ENCODE measurements at regions not wholly inside any gene's neighbourhood (a gene's known extent, or its start where the extent isn't known, plus 50 kb on each side); places are given as distances from the start of the nearest gene placed in this dataset.

DNA sequence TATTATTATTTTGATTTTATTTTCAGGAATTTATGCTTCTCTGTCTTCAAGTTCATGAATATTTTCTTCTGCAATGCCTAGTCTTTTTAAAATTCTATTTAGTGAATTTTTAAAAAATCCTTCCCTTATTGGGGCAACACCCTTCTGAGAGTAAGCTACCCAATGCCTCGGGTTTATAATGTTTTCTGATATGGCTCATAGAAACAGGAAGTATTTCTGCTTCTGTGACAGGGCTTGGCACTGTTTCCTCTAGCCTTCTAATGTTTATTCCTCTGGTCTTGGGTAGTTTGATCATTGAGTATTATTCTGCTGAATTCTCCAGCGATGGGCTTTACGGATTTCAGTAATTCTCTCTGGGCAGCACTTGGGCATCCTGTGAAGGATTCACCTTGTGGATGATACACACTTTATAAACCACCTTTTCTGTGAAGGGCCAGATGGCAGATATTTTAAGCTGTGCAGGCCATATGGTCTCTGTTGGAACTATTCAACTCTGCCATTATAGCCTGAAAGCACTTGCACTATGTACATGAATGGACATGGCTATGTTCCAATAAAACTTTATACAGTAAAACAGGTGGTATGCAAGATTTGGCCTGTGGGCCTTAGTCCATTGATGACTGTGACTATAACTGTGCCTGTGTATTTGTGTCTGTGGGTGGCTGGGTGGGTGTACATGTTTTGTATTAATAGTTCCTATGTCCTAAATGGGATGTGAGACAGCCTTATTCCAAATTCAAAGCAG is 95.9 kb upstream of the FAT1 start:
- DNase-seq, result no peak
- TF ChIP-seq POLR2AphosphoS5 (IDR thresholded peaks at IDR 0.05), result no peak
- TF ChIP-seq, protein P1, sequence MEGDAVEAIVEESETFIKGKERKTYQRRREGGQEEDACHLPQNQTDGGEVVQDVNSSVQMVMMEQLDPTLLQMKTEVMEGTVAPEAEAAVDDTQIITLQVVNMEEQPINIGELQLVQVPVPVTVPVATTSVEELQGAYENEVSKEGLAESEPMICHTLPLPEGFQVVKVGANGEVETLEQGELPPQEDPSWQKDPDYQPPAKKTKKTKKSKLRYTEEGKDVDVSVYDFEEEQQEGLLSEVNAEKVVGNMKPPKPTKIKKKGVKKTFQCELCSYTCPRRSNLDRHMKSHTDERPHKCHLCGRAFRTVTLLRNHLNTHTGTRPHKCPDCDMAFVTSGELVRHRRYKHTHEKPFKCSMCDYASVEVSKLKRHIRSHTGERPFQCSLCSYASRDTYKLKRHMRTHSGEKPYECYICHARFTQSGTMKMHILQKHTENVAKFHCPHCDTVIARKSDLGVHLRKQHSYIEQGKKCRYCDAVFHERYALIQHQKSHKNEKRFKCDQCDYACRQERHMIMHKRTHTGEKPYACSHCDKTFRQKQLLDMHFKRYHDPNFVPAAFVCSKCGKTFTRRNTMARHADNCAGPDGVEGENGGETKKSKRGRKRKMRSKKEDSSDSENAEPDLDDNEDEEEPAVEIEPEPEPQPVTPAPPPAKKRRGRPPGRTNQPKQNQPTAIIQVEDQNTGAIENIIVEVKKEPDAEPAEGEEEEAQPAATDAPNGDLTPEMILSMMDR (IDR thresholded peaks at IDR 0.05), result no peak
- no peak for TF ChIP-seq EP300 (IDR thresholded peaks at IDR 0.05; ENCODE audit: low read depth)
- no peak for TF ChIP-seq POLR2A (IDR thresholded peaks at IDR 0.05)
- WGBS, 2 donors (ENCODE audit: low coverage in 1 of 2), result 61 to 69% methylated on average over 2 to 3 of the region's 3 CpGs
- no peak overlapping the region for H3K4me3 ChIP-seq
- H3K4me1 ChIP-seq, result peaks cover 0 to 19% (median 14%) of the 10 kb centered on the region in 4 donors
- H3K27me3 ChIP-seq, result no peaks in the 10 kb centered on the region
- intact Hi-C loops (cut with DNase I; ENCODE audit: low total_unique reads) (no loop called here), in situ Hi-C loops (cut with MboI; ENCODE audit: low pct_ligation_motif_present in 1 of 4, low pct_unique_long_range_greater_than_20kb in 1 of 4, low sequenced_read_pairs in 3 of 4) (no loop called here)
- H3K27ac ChIP-seq, result peak overlapping the region in 3 of 4 donors; percentile 15 to 55 (median 55)
- no peaks in the 10 kb centered on the region for H3K9me3 ChIP-seq
- H3K36me3 ChIP-seq, result no peaks in the 10 kb centered on the region

DNA sequence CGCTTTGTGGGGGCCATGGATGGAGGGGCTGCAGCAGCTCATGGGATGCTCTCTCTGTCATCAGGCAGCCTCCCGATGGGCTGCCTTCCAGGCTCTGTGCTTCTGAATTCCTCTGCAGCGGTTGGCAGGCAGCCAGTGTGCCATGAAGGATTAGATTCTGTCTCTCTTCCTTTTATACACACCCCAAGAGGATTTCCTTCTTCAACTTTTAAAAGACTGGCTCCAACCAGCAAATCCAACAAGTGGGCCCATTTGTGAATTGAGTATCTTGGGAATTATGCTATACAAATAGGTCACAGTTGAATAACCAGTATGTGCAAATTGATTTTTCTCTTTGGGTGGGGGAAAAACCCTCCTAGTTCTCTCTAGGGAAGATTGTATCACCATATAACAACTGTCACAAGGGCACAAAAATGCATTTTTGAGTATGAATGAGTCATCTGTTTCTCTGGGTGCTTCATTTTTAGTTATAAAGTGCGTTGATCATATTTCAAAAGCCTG is 96.8 kb upstream of the FAT1 start:
- TF ChIP-seq EP300 (IDR thresholded peaks at IDR 0.05; ENCODE audit: low read depth) (no peak), POLR2A (IDR thresholded peaks at IDR 0.05) (no peak), POLR2AphosphoS5 (IDR thresholded peaks at IDR 0.05) (no peak)
- TF ChIP-seq, protein P1 (IDR thresholded peaks at IDR 0.05), result no peak
- 20 to 46% methylated on average over 1 to 4 of the region's 4 CpGs for WGBS, 2 donors (ENCODE audit: low coverage in 1 of 2)
- Histone ChIP-seq H3K27me3 (no peaks in the 10 kb centered on the region), H3K4me1 (peaks cover 0 to 26% (median 19%) of the 10 kb centered on the region in 4 donors), H3K27ac (peak overlapping the region; percentile 5 to 55 (median 35)), H3K4me3 (no peak overlapping the region), H3K36me3 (no peaks in the 10 kb centered on the region), H3K9me3 (no peaks in the 10 kb centered on the region)
- in situ Hi-C loops (cut with MboI; ENCODE audit: low pct_ligation_motif_present in 1 of 4, low pct_unique_long_range_greater_than_20kb in 1 of 4, low sequenced_read_pairs in 3 of 4), result no loop called here
- intact Hi-C loops (cut with DNase I; ENCODE audit: low total_unique reads), result no loop called here
- DNase-seq, result peak; percentile 68

DNA sequence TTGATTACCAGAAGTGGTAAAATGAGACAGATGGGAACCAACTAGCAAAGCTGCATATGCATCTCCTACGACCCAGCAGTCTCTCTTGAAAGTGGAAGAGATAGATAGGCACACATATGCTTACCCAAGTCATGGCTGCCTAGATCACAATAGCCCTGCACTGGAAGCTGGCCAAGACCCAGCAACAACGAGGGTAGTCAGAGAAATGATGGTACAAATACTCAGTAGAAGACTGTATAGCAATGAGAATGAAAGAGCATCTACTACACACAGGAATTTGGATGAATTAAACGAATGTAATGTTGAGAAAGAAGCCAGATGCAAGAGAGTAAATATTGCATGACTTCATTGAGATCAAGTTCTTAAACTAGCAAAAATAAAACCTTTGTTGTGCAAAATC is 100.3 kb upstream of the FAT1 start:
- no peaks in the 10 kb centered on the region for H3K9me3 ChIP-seq
- in situ Hi-C loops (cut with MboI; ENCODE audit: low pct_ligation_motif_present in 1 of 4, low pct_unique_long_range_greater_than_20kb in 1 of 4, low sequenced_read_pairs in 3 of 4), result no loop called here
- DNase-seq, result no peak
- no peaks in the 10 kb centered on the region for H3K27me3 ChIP-seq
- H3K4me3 ChIP-seq, result no peak overlapping the region
- intact Hi-C loops (cut with DNase I; ENCODE audit: low total_unique reads), result no loop called here
- no peaks in the 10 kb centered on the region for H3K36me3 ChIP-seq
- TF ChIP-seq EP300 (IDR thresholded peaks at IDR 0.05; ENCODE audit: low read depth) (no peak), POLR2A (IDR thresholded peaks at IDR 0.05) (no peak), POLR2AphosphoS5 (IDR thresholded peaks at IDR 0.05) (no peak)
- TF ChIP-seq, protein P1 (IDR thresholded peaks at IDR 0.05), result no peak
- no peak overlapping the region for H3K27ac ChIP-seq
- WGBS, 2 donors (ENCODE audit: low coverage in 1 of 2), result 19 to 34% methylated on average over 3 of the region's 3 CpGs
- H3K4me1 ChIP-seq, result peaks cover 0 to 41% (median 27%) of the 10 kb centered on the region in 4 donors

DNA sequence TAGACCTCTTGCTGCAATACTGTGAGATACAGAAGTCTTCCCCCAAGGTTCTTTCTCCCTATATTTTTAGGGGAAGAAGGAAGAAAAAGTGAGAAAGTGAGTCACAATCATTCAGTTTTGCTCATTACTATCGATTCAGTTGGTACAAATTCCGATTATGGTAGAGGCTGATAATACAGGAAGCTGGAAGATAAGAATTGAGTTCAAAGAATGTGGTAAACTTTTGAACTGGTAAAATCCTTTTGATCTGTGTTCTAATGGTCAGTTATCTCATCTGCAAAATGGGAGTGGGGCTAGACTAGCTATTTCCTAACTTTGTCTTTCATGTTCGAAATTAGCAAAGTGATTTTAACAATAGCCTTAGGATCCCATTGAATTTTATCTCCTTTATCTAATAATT is 101.4 kb upstream of the FAT1 start:
- H3K9me3 ChIP-seq, result no peaks in the 10 kb centered on the region
- intact Hi-C loops (cut with DNase I; ENCODE audit: low total_unique reads) (no loop called here), in situ Hi-C loops (cut with MboI; ENCODE audit: low pct_ligation_motif_present in 1 of 4, low pct_unique_long_range_greater_than_20kb in 1 of 4, low sequenced_read_pairs in 3 of 4) (no loop called here)
- 48 to 51% methylated on average over 3 of the region's 3 CpGs for WGBS, 2 donors (ENCODE audit: low coverage in 1 of 2)
- H3K4me3 ChIP-seq, result no peak overlapping the region
- no peak overlapping the region for H3K27ac ChIP-seq
- TF ChIP-seq POLR2AphosphoS5 (IDR thresholded peaks at IDR 0.05) (no peak), EP300 (IDR thresholded peaks at IDR 0.05; ENCODE audit: low read depth) (no peak), POLR2A (IDR thresholded peaks at IDR 0.05) (no peak)
- TF ChIP-seq, protein P1 (IDR thresholded peaks at IDR 0.05), result no peak
- H3K27me3 ChIP-seq, result no peaks in the 10 kb centered on the region
- no peaks in the 10 kb centered on the region for H3K36me3 ChIP-seq
- no peak for DNase-seq
- peaks cover 0 to 30% (median 21%) of the 10 kb centered on the region in 4 donors for H3K4me1 ChIP-seq

Data from transverse colon (tissue), 4 donors.